Lower leg skin (tissue), 3 donors: ENCODE measurements at regions not wholly inside any gene's neighbourhood (a gene's known extent, or its start where the extent isn't known, plus 50 kb on each side); places are given as distances from the start of the nearest gene placed in this dataset.

Source experiments
- POLR2A ChIP-seq, 2 donors: fragments of 450-650 bp; IDR thresholded peaks; one replicate each; pipeline ENCODE4 v1.6.1; 2016 to 2017; ENCODE audit warnings: antibody characterized with exemption in 2 of 2, mild to moderate bottlenecking in 1 of 2, moderate library complexity in 1 of 2
- TF ChIP-seq, protein P1 (sequence below), 3 donors: fragments of 450-650 bp; IDR thresholded peaks; one replicate each; pipeline ENCODE4 v1.5.1; 2016; ENCODE audit warnings: antibody characterized with exemption in 3 of 3, mild to moderate bottlenecking in 3 of 3, moderate library complexity in 2 of 3

DNA sequence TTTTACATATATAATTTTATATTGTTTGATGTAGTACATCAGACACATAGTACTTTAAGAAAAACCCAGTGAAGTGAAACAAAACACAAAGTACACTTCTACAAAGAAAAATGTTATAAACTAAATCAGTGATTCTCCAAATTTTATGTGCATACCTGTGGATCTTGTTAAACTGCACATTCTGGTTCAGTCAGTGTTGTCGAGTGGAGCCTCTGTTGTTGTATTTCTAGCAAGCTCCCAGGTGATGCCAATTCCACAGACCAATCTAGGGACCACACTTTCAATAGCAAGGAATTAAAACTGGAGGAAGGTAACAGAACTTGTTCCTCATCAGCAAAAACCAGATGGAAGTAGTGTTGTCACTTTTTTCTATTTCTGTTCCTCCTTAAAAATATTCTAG lies 183.8 kb upstream of the CD180 start:
- TF ChIP-seq, protein P1, sequence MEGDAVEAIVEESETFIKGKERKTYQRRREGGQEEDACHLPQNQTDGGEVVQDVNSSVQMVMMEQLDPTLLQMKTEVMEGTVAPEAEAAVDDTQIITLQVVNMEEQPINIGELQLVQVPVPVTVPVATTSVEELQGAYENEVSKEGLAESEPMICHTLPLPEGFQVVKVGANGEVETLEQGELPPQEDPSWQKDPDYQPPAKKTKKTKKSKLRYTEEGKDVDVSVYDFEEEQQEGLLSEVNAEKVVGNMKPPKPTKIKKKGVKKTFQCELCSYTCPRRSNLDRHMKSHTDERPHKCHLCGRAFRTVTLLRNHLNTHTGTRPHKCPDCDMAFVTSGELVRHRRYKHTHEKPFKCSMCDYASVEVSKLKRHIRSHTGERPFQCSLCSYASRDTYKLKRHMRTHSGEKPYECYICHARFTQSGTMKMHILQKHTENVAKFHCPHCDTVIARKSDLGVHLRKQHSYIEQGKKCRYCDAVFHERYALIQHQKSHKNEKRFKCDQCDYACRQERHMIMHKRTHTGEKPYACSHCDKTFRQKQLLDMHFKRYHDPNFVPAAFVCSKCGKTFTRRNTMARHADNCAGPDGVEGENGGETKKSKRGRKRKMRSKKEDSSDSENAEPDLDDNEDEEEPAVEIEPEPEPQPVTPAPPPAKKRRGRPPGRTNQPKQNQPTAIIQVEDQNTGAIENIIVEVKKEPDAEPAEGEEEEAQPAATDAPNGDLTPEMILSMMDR (IDR thresholded peaks at IDR 0.05), result no peak
- TF ChIP-seq POLR2A (IDR thresholded peaks at IDR 0.05), result no peak
